ENCODE measurements at regions not wholly inside any gene's neighbourhood (a gene's known extent, or its start where the extent isn't known, plus 50 kb on each side); places are given as distances from the start of the nearest gene placed in this dataset.
"Not testable (repeated sequence)": the region's sequence is repeated elsewhere in the genome, so short reads cannot be mapped to it uniquely, and the experiment has no call there.

DNA sequence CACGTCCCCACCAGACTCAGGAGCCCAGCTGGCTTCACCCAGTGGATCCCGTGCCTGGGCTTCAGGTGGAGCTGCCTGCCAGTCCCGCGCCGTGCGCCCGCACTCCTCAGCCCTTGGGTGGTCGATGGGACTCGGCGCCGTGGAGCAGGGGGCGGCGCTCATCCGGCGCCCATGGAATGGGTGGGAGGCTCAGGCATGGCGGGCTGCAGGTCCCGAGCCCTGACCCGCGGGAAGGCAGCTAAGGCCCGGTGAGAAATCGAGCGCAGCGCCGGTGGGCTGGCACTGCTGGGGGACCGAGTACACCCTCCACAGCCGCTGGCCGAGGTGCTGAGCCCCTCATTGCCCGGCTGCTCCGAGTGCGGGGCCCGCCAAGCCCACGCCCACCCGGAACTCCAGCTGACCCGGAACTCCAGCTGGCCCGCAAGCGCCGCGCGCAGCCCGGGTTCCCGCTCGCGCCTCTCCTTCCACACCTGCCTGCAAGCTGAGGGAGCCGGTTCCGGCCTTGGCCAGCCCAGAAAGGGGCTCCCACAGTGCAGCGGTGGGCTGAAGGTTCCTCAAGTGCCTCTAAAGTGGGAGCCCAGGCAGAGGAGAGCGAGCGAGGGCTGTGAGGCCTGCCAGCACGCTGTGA lies 1184.6 kb downstream of the PLA2G4A start:
- DNase-seq: not testable (repeated sequence)

DNA sequence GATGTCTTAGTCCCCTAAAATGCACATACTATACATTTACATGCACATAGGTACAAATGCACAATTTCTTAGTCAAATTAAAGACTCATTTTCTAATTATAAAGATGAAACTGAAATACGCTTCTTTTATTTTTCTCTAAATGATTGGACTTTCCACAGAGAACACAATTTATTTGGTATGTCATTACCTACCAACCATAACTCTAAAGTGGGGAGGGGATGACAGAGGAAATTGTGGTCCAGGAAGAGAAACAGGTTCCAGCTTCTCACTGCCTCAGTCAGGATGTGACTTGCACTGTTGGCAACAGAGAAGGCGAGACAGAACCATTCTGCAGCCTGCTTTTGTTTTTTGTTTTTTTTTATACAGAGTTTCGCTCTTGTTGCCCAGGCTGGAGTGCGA lies 1189.2 kb downstream of the PLA2G4A start:
- DNase-seq: no peak

DNA sequence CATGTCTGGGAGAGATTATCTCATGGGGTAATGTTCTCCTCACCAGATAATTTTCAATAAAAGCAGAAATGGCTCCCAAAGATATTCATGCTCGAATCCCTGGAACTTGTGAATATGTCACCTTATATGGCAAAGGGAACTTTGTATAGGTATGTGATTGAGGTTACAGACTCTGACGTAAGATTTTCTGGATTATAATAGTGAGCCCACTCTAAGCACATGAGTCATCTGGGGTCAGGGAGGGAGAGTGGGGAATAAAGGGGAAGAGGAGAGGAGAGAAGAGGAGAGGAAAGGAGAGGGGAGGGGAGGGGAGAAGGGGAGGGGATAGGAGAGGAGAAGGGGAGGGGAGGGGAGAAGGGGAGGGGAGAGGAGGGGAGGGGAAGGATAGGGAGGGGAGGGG lies 1193.9 kb downstream of the PLA2G4A start:
- no peak for DNase-seq

DNA sequence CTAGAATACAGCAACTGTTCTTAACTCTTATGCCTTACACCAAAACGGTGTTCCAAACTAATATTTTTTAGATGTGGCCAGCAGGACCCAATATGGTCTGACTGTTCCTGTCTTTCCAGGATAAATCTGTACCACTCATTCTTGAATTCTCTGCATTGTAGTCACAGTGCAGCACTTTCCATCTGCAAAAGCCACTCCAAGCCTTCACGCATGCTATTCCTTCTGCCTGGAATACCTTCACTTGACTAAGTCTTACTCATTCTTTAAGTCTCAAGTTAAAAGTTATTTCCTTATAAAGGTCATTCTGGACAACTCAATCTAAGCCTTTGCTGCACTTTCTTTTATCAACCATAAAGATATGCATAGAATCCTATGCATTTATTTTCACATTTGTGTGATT lies 1194.5 kb downstream of the PLA2G4A start:
- DNase-seq: no peak

DNA sequence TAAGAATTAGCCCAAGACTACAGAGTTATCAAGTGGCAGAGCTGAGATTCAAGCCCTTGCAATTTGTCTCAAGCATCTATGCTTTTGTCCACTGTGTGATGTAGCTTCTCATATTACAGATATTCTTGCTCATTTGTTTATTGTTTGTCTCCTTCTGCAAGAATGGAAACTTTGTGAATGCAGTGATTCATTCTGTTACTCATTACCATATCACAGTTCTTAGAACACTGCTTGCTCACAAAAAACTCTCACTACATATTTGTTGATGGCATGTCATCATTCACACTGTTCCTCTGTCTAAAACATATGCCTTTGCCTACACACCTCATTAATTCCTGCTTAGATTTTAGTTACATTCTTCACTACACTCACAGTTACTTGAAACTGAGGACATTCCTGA lies 1198.9 kb downstream of the PLA2G4A start:
- DNase-seq: no peak

DNA sequence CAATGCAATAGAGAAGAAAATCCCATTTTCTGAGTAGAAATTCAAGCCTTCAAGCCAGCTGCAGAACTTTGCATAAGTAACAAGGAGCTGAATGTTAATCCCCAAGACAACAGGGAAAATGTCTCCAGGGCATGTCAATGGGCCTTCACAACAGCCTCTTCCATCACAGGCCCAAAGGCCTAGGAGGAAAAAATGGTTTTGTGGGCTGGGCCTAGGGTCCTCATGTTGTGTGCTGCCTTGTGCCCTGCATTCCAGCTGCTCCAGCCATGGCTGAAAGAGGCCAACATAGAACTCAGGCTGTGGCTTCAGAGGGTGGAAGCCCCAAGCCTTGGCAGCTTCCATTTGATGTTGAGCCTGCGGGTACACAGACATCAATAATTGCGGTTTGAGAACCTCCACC lies 1208.8 kb downstream of the PLA2G4A start:
- DNase-seq: not testable (repeated sequence)

DNA sequence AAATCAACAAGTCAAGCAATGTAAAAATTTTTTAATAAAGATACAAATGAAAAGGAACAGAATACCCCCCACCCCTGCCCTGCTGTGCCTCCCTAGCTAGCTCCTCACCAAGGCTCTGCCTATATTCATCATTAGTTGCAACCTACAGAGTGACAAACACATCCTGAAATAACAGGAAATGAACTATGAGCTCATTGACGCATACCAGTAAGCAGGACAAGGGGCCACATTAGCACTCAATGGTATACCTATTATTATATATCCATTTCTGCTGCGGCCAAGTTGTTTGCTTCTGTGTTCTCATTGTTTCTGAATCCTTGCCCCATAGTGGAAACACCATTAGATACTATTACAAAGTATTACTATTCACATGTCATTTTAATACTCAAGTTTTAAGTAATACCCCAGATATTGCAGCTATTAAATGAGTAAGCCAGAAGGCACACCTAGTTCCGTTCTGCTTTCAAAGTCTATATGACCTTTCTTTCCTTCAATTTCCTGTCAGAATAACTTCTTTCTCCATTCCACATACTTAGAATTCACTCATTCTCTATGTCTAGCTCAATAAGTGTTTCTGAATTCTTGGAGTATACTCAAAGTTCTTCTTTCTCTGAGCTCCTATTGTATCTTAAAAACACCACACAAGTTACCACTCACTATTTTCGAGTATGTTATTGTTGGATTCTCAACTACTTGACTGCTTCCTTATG lies 1214.9 kb downstream of the PLA2G4A start:
- DNase-seq: no peak

DNA sequence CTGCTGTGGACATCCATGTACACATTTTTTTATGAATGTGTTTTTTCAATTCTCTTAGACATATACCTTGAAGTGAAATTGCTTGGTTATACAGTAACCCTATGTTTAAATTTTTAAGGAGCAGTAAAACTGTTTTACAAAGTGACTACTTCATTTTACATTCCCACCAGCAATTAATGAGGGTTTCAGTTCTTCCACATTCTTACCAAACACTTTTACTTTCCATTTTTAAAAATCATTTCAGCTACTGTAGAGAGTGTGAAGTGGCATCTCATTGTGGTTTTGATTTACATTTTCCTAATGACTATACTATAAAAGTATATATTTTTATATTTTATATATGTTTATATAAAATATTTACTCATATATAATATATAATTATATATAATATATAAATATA lies 1221.5 kb downstream of the PLA2G4A start:
- DNase-seq: no peak

DNA sequence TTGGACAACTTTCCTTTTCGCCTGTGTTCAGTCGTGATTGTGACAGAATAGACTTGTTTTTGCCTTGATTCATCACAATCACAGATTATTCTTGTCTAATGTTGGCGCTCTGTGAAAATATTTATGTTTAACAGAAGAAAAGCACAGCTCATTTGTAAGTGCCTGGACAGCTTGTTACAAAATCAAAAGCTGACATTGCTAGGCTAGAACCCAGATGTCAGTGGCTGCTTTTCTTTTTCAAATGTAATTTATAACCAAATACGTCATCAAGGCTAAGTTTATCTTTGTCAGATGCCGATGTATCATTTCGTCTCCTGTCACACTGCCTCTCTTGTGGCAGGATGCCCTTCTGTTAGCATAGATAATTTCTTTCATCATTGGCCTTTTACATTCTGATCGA lies 1227.3 kb downstream of the PLA2G4A start:
- no peak for DNase-seq

DNA sequence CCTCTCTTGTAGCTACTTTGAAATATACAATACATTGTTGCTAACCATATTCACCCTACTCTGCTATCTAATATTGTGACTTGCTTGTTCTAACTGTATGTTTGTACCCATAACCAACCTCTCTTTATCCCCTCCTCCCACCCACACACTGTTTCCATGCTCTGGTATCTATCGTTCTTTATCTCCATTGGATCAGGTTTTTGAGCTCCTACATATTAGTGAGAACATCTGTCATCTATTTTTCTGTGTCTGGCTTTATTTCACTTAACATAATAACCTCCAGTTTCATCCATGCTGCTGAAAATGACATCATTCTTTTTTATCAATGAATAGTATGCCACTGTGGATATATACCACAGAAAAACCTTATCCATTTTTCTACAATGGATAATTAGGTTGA lies 1230.1 kb downstream of the PLA2G4A start:
- no peak for DNase-seq

DNA sequence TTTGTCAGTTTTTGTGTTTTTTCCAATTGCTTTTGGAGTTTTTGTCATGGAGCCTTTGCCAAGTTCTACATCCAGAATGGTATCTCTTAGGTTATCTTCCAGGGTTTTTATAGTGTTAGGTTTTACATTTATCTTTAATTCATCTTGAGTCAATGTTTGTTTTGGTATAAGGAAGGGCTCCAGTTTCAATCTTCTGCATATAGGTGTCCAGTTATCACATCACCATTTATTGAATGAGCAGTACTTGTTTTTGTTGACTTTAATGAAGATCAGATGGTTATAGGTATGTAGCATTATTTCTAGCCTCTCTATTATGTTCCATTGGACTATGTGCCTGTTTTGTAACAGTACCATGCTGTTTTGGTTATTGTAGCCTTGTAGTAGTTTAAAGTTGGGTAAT lies 1233.1 kb downstream of the PLA2G4A start:
- DNase-seq: no peak

DNA sequence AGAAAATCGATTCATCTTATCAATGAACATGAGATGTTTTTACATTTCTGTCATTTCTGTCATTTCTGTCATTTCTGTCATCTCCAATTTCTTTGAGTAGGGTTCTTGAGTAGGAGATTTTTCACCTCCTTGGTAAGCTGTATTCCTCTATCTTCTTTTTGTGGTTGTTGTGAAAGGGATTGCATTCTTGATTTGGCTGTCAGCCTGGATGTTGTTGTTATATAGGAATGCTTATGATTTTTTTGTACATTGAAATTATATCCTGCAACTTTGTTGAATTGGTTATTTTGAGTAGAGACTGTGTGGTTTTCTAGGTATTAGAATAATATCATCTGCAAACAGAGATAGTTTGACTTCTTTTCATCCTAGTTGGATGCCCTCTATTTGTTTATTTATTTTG lies 1233.7 kb downstream of the PLA2G4A start:
- DNase-seq: no peak

DNA sequence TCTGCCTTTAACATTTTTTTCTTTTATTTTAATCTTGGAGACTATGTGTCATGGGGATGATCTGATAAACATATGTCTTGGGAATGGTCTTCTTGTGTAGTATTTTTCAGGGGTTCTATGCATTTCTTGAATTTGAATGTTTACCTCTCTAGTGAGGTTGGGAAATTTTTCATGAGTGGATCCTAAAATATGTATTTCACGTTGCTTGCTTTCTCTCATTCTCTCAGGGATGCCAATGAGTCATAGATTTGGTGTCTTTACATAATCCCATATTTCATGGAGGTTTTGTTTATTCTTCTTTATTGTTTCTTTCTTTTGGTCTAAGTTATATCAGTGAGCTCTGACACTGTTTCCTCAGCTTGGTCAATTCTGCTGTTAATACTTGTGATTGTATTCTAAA lies 1237.2 kb downstream of the PLA2G4A start:
- no peak for DNase-seq

DNA sequence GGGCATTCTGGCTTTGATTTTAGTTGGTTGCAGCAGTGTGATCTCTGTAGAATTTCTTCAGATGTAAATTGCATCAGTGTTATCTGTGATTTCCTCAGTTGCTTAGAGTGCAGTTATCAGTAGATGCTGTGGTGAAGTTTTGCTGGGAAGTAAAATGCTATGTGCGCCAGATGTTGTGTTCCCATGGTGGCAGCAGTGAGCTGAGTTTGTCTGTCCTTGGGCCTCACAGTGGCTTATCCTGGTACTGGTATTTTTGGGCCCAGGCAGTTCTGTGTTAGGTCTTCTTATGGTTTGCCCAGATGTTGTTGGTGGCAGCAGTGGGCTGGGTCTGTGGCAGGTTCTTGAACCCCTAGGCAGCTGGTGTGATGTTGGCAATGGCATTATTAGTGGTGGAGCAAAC lies 1242.1 kb downstream of the PLA2G4A start:
- no peak for DNase-seq

DNA sequence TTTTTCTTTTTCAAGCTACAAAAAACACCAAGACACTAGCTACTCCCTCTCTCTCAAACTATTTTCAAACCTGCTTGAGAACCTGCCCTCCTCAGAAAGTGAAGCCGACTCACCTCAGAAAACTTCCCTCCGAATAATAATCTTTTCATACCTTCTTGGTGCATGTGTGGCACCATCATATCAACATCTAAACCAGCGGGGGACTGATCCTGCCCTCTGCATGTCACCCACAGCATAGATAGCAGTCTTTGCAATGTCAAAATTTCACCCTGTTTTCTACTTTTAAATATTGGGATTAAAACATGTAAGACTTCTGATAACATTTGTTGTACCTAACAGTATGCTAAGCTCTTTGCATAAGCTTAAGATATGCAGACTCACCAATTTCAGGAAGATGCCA lies 1260.3 kb downstream of the PLA2G4A start:
- DNase-seq: no peak

DNA sequence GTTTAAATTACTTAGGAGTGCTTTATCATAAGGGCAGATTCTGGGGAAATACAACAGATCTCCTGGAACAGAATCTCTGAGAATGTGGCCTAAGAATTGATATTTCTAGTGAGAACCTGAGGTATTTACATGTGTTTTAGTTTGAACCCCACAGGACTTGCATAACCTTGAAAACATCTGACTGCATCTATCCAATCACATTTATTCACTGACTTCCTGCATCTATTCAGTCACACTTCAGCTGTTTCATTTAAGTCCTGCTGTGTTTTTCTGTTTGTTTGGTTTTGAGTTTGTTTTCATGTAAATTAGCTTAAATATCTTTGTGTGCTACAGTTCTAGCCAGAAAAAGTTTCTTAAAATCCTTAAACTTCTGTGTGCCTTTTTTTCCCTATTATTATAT lies 1260.7 kb downstream of the PLA2G4A start:
- DNase-seq: no peak

DNA sequence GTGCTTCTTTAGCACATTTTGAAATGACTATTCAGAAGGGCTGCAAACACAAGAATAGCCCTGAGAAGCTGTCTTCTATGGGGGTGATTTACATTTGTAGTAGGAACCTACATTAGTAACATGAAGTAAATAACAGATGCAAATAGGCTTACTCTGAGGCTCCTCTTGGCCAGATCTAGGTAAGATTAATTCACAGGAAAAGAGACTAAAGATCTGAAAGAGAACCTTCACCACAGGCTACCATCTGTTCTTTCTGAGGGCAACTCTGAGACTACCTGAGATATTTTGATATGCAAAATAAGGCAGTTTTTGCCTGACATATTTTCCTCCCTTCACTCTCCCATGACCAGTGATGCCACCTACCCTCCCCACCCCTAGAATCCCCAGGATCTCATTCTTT lies 1267.8 kb downstream of the PLA2G4A start:
- DNase-seq: no peak

DNA sequence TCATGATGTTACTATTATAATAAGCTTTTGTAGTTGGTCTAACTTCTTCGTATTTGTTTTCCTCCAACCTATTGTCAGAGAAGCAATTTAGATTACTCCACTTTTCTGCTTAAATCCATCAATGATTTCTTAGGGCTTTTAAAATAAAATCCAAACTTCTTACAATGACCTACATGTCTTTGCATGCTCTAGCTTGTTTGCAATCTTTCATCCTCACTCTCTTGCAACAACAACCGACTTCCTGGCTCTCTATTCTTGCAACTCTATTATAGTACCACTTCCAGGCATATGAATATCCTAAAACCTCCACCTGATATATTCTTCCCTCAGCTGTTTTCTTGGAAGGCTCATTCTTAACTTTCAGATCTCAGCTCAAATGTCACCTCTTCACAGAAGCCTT lies 1288.7 kb downstream of the PLA2G4A start:
- DNase-seq: no peak

DNA sequence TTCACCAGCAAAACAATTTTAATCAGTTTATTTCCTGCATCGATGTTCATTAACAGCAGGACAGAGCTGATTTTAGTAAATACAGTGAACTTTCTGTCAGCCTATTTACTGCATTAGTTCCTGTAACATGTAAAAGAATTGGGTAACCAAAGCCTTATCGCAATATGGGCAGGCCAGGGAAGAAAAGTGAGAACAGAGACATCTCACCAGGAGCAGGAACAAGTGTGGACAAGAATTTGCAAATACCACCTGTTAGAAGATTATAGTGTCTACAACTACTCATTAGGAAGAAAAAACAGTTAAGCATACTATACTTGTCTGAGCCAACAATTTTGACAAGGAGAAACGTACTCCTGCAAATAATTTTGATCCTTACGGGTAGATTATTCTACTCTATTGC lies 1293.9 kb downstream of the PLA2G4A start:
- no peak for DNase-seq

DNA sequence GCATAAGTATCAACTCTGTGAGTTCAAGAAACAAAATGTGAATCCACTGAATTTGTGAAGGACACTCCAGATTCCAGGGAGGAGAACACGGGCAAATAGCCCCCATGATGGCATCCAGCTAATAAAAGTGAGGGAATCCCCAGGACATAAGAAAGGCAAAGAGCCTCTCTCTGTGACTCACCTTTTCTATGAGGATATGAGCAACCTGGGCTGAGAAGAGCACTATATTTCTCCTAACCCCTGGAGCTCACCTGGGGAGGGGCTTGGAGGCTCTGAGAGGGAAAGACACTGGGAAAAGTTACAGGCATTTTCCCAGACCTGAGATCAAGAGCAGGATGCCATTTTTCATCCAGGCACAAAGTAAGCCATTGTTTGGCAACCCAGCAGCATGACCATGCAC lies 1298.8 kb downstream of the PLA2G4A start:
- no peak for DNase-seq

DNA sequence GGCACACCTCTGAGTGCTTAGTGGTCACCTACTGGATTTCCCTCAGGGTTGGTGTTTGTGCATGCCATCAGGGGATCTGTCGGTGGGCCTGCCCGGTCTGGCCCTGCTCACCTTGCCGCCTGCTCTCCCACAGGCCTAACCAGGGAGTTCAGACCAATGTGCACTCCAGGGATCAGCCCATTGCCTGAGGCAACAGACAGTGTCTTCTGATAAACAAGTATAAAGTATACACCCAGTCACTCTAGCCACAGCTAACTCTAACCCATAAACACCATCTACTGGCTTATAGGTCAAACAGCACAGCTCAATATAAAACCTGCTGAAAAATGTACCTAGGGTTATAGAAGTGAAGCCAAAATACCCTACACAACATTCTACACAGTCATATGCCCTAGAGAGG lies 1300.0 kb downstream of the PLA2G4A start:
- DNase-seq: no peak

DNA sequence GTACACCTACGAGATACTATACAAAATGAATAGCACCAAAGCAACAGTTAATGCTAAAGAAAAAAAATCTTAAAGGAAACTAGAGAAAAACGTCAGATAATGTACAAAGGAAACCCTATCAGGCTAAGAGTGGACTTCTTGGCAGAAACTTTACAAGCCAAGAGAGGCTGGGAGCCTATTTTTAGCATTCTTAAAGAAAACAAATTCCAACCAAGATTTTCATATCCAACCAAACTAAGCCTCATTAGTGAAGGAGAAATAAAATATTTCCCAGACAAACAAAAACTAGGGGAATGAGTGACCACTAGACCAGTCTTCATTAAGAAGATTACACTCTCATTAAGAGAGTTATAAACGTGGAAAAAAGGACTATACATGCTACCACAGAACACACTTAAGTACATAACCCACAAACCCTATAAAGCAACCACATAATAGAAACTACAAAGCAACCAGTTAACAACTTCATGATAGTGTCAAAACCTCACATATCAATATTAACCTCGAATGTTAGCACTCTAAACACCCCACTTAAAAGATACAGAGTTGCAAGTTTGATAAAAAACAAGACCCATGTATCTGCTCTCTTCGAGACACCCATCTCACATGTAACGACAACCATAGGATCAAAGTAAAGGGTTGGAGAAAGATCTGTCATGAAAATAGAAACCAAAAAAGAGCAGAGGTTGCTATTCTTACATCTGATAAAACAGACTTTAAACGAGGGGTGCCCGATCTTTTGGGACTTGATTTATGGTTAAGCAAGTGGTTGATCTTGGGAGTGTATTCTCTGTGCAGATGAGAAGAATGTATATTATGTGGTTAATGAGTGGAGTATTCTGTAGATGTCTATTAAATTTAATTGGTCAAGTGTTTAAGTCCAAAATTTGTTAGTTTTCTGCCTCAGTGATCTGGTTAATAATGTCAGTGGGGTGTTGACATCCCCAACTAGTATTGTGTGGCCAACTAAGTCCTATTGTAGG lies 1301.4 kb downstream of the PLA2G4A start:
- no peak for DNase-seq

DNA sequence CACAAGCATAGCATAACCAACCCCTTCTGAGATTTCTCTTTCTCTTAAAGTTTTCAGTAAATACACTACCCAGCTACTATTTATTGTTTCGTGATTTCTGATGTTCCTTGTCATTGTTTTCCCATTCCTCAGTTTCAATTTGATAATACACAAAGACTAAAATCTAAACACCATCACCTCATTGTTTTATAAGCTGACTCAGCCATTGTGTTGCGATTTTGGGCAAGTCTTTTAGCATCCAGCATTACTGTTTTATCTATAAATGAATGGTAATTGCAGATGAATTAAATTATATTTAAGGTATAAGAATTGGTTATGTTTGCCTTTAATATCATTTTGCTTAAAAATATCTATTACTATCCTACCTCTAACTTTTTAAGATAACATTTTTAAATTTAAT lies 1308.5 kb downstream of the PLA2G4A start:
- no peak for DNase-seq
